ENCODE measurements at regions not wholly inside any gene's neighbourhood (a gene's known extent, or its start where the extent isn't known, plus 50 kb on each side); places are given as distances from the start of the nearest gene placed in this dataset.

- ATAC-seq, result peak; percentile 83
These were observed 124.3 kb downstream of the TRIM29 start for GRCh38 chr11:120013325-120014250.

DNA sequence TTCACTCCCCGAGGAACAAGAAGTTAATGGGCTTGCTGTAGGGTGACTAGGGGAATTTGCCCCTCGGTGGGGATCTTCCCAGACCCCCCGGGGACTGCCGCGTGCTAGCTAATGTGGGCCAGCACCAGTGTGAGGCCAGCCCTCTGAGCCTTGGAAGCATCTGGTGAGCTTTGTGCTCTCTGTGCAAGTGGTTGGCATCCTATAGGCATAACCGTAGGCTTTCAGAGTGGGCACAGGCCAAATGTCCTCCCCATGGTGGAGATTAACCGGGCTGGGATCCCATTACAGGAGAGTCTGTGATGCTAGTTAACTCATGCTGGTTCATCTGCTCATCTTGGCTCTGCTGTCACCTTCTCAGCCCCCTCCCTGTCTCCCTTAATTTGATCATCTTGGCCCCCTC, 125.7 kb downstream of the TRIM29 start:
- peak; percentile 51 for ATAC-seq

- ATAC-seq, result peak; percentile 12
These were observed 126.1 kb downstream of the TRIM29 start for GRCh38 chr11:120011836-120012235.

DNA sequence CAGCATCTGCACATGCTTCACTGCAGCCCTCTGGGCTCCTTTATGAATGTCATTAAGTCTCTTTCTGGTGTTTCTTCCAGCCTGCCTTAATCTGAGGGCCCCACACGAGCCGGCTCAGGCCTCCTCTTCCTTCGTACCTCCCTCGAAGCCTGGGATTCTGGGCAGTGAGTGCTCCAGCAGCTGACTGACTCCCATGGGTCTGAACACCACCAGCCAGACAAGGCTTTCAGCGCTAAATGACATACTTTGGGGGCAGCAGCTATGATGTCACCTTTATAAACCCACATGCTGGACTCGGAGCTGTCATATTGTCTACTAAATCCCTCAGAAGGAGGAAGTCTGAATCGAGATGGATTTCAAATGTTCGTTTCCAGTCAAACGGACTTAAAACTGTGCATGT, 127.1 kb downstream of the TRIM29 start:
- ATAC-seq, result no peak

- no peak for ATAC-seq
These were observed 128.0 kb downstream of the TRIM29 start for GRCh38 chr11:120009938-120010337.

- no peak for ATAC-seq
These were observed 130.8 kb downstream of the TRIM29 start for GRCh38 chr11:120007144-120007543.

DNA sequence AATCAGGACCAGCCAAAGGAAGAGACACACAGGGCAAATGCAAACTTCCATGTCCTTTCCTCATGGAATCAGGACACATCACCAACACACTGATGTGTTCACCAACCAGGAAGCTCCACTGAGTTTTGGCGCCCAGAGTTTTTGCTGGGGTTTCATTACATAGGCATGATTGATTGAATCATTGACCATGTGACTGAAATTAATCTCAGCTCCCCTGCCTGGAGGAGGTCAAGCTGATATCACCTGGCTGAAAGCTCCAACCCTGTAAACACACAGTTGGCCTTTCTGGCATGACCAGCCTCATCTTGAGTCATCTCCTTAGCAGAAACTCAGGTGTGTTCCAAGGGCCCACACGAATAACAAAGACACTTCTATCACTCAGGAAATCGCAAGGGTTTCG, 133.2 kb downstream of the TRIM29 start:
- peak; percentile 80 for ATAC-seq

GRCh38 chr11:120001178-120002090, 136.5 kb downstream of the TRIM29 start:
- ATAC-seq, result no peak

DNA sequence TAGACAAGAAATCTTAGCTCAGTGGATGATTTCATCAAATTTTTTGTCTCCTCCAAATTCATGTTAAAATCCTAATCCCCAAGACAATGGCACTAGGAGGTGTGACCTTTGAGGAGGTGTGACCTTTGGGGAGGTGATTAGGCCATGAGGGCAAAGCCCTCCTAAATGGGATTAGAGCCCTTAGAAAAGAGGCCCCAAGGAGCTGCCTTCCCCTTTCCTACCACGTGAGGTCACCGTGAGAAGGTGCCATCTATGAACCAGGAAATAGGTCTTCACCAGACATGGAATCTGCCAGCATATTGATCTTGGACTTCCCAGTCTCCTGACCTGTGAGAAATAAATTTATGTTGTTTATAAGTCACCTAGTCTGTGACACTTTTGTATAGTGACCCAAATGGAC, 138.7 kb downstream of the TRIM29 start:
- no peak for ATAC-seq

- no peak for ATAC-seq
These were observed 141.4 kb downstream of the TRIM29 start for GRCh38 chr11:119996556-119996955.

DNA sequence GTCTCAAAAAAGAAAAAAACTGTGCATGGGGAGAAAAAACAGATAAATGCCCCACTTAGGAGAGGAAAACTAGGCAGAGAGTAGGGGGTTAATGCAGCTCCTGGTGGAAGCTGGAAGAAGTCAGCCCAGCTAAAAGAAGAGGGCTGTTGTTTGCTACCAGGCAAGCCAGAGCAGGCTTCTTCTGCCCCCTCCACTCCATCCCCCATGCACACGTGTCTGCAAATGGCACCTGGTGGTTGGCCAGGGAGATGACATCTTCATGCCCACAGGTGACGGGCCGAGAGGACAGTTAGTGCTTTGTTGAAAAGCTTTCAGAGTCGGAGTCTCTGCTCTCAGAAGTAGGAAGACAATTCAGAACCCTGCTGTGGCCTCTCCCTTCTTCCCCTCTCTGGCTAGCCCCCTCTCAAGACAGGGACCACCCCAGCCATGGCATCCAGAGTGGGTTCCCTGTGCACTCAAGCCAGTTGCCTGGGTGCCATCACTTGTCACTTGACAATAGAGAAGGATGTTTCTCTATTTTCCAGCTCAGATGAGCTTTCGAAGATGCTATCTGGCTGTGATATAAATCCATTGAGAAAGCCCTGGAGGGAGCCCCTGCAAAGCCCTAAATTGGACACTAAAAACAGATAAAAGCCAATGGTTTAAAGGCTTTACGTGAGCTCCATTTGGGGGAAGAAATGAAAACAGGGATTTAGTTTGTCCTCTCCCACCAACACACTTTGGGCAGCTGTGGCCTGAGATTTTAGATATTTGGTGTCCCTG, 142.0 kb downstream of the TRIM29 start:
- no peak for ATAC-seq

DNA sequence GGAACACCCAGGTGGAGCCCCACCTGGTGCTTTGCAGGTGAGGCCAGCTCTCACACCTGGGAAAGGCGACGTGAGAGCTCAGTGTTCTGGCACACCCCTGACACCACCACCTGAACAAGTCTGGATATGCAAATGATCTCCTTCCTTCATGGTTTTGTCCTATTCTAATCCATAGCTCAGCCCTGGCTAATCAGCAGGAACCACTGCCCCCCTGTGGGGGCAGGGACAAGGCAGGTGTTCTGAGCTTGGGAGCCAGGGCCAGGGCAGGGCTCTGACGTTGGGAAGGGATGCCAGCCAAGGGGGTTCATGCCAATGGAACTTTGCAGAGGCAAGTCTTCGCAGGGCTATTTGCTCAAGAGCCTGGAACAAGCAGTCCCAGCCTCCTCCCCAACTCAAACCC, 144.2 kb downstream of the TRIM29 start:
- peak; percentile 96 for ATAC-seq

DNA sequence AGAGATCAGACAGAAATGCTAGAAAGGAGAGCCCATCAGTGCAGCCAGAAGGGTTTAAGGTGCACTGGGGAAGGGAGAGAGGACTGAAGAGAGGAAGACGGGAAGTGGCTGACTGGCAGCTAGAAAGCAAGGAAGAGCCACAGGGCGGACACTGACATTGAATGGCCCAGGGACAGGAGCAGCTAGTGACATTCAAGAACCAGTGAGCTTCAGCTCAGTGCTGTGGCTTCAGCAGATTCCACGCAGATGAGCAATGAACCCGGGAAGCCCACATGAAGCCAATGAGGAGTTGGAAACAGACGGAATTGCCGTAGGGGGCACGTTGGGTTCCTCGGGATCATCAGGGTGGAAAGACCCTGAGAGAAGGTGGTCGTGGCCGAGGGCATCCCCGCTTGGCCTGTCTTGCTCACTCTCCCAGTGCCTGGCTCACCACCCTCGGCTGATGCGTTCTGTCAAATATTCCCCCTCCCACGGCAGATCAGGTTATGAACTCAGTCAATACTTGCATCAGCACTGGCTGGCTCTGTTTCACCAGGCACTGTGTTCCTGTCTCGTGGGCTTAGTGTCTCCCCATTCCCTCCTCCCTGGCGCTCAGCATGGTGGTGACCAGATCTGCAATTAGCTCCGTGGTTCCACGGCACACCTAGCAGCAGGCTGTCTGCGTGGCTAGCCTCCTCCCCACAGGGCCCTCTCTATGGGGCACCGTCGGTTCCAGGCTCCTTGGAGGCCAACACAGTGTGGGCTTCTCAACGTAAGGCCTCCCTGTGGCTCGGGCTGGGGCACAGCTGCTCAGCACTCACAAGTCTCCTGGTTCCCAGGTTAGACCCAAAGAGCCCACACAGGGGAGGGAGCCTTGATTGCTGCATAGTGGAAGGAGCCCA, 145.5 kb downstream of the TRIM29 start:
- ATAC-seq, result no peak

- ATAC-seq, result no peak
These were observed 146.2 kb downstream of the TRIM29 start for GRCh38 chr11:119991669-119992068.

GRCh38 chr11:119991022-119991404, 146.9 kb downstream of the TRIM29 start:
- ATAC-seq, result no peak

DNA sequence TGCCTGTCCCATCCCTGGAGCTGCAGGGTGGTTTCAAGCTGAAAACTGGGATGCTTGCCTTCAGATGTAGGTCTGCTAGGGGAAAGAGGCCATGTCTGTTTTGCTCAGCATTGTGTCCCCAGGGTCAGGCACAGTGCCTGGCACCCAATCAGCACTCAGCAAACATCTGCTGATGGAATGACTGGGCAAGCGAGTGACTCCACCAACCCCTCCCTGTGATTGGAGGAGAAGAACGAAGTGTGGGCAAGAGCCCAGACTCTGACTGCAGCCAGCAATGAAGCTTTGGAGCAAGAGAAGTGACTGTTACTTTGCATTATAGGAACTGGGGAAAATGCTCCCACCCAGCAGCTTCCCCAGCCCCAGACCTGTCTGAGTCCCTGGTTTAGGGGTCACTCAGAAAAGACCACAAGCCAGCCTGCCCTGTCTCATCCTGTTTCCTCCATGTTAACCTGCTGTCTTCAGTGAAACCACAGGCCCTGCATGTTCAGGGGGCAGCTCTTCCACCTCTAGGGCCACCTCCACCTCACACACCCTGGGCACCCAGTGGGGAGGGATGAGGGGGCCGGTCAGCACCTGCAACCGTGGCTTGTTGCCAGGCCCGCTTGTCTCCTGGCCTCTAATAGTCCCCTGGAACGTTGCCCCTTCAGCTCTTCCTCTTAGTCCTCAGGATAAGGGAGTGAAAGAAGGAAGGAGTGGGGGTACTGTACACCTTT, 147.4 kb downstream of the TRIM29 start:
- ATAC-seq, result peak; percentile 19

- no peak for ATAC-seq
These were observed 148.6 kb downstream of the TRIM29 start for GRCh38 chr11:119989159-119989821.

DNA sequence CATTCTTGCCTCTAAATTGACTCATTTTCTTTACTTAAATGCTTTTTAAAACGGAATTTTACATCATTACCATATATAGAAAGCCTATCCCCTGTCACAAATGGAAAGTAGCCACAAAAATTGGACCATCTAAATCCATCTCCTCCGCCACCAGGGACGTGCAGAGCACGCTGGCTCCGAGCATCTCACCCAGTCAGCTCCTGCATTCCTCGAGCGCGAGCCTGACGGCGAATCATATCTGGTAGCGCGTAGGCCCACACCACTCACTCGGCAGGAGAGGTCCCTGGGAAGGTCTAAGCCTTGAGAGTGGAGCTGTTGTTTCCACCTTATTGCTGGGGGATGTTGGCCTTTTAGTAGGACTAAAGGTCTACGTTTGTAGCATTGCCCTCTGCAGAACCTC, 152.4 kb downstream of the TRIM29 start:
- ATAC-seq, result no peak

DNA sequence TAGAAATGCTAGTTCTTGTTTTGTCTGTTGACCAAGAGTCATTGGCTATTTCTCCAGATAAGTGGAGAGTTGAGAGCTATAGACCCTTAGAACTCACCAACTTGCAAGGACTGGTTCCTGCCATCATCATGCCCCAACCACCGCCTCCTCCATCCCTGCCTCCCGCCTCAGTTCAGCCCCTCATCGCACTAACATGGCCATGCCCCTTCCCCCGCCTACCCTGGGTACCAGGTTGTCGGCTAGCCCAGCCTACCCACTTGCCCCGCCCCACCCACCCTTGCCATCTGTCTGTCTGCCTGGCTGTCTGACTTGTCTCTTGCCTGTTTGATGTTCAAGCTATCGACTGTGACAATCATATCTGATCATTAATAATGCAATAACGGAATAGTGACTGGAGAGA, 154.1 kb downstream of the TRIM29 start:
- no peak for ATAC-seq

- ATAC-seq, result no peak
These were observed 154.6 kb downstream of the TRIM29 start for GRCh38 chr11:119983240-119983732.

Data from esophagus mucosa (tissue), 1 donor.